ENCODE measurements at regions not wholly inside any gene's neighbourhood (a gene's known extent, or its start where the extent isn't known, plus 50 kb on each side); places are given as distances from the start of the nearest gene placed in this dataset.

- Histone ChIP-seq H3K4me1 (ENCODE audit: control insufficient read depth, extremely low read depth, insufficient read depth, low read length) (no peaks in the 10 kb centered on the region), H3K9ac (replicated peaks; ENCODE audit: extremely low read depth, insufficient read depth, low read length) (no peak overlapping the region), H3K9me1 (replicated peaks; ENCODE audit: control insufficient read depth, extremely low read depth, insufficient read depth, low read length) (no peaks in the 10 kb centered on the region), H2AFZ (ENCODE audit: low read depth, low read length) (no peak overlapping the region), H4K20me1 (replicated peaks; ENCODE audit: control insufficient read depth, extremely low read depth, insufficient read depth, low read length) (no peaks in the 10 kb centered on the region), H3K4me3 (replicated peaks in 1 of 3; ENCODE audit: insufficient read depth in 1 of 3, low read depth in 1 of 3, low read length in 3 of 3) (no peak overlapping the region), H3K36me3 (ENCODE audit: control insufficient read depth in 2 of 2, extremely low read depth in 1 of 2, insufficient read depth in 2 of 2, low read length in 2 of 2) (no peaks in the 10 kb centered on the region), H3K4me2 (ENCODE audit: insufficient read depth, low read length) (no peak overlapping the region), H3K9me3 (replicated peaks; ENCODE audit: control insufficient read depth, insufficient read depth, low read length) (no peaks in the 10 kb centered on the region), H3K27me3 (ENCODE audit: control insufficient read depth in 2 of 2, insufficient read depth in 2 of 2, low read length in 2 of 2) (no peaks in the 10 kb centered on the region), H3K27ac (ENCODE audit: insufficient read depth, low read depth, low read length) (no peak overlapping the region), H3K79me2 (ENCODE audit: control insufficient read depth, insufficient read depth, low read length) (no peaks in the 10 kb centered on the region)
- FAIRE-seq (no peak), DNase-seq (ENCODE audit: low read depth, low spot score) (no peak)
- intact Hi-C loops (cut with micrococcal nuclease) (no loop called here), dilution Hi-C loops (cut with MboI; ENCODE audit: extremely low pct_ligation_motif_present, low sequenced_read_pairs) (no loop called here)
- POLR2A ChIA-PET, result no interaction called here
- BruUV-seq (replicated peaks), result no TSS peak
- TF ChIP-seq MYC (IDR thresholded peaks at IDR 0.05; ENCODE audit: low read depth, low read length), result no peak
- TF ChIP-seq CTCF (IDR thresholded peaks at IDR 0.05; ENCODE audit: extremely low read depth in 1 of 2, insufficient read depth in 1 of 2, low read depth in 1 of 2, low read length in 2 of 2), result no peak
- no peak for TF ChIP-seq GATA2 (IDR thresholded peaks at IDR 0.05; ENCODE audit: insufficient read depth, insufficient read length, low read depth, low read length)
- TF ChIP-seq POLR2A (IDR thresholded peaks at IDR 0.05; ENCODE audit: low read depth, low read length), result no peak
- no peak for TF ChIP-seq POLR2AphosphoS5 (IDR thresholded peaks at IDR 0.05; ENCODE audit: insufficient read depth, low read depth, low read length)
- CTCF ChIA-PET, result no interaction called here
Observed at GRCh38 chr10:9561821-9562505, 1455.7 kb upstream of the CELF2 start.

GRCh38 chr10:9577746-9578145 lies 1439.9 kb upstream of the CELF2 start:
- peak; percentile 2 for DNase-seq (ENCODE audit: low read depth, low spot score)
- BruUV-seq (replicated peaks), result no TSS peak
- no peaks in the 10 kb centered on the region for H3K9me1 ChIP-seq (replicated peaks; ENCODE audit: control insufficient read depth, extremely low read depth, insufficient read depth, low read length)
- no peaks in the 10 kb centered on the region for H3K4me1 ChIP-seq (ENCODE audit: control insufficient read depth, extremely low read depth, insufficient read depth, low read length)
- intact Hi-C loops (cut with micrococcal nuclease) (no loop called here), dilution Hi-C loops (cut with MboI; ENCODE audit: extremely low pct_ligation_motif_present, low sequenced_read_pairs) (no loop called here)
- no peaks in the 10 kb centered on the region for H3K9me3 ChIP-seq (replicated peaks; ENCODE audit: control insufficient read depth, insufficient read depth, low read length)
- H3K36me3 ChIP-seq (ENCODE audit: control insufficient read depth in 2 of 2, extremely low read depth in 1 of 2, insufficient read depth in 2 of 2, low read length in 2 of 2), result no peaks in the 10 kb centered on the region
- no peaks in the 10 kb centered on the region for H3K79me2 ChIP-seq (ENCODE audit: control insufficient read depth, insufficient read depth, low read length)
- no peaks in the 10 kb centered on the region for H4K20me1 ChIP-seq (replicated peaks; ENCODE audit: control insufficient read depth, extremely low read depth, insufficient read depth, low read length)
- FAIRE-seq, result no peak
- no peak overlapping the region for H2AFZ ChIP-seq (ENCODE audit: low read depth, low read length)
- H3K4me2 ChIP-seq (ENCODE audit: insufficient read depth, low read length), result no peak overlapping the region
- POLR2A ChIA-PET, result no interaction called here
- TF ChIP-seq POLR2A (IDR thresholded peaks at IDR 0.05; ENCODE audit: low read depth, low read length) (no peak), CTCF (IDR thresholded peaks at IDR 0.05; ENCODE audit: extremely low read depth in 1 of 2, insufficient read depth in 1 of 2, low read depth in 1 of 2, low read length in 2 of 2) (no peak), MAX (IDR thresholded peaks at IDR 0.05; ENCODE audit: insufficient read depth, insufficient read length) (no peak), MYC (IDR thresholded peaks at IDR 0.05; ENCODE audit: low read depth, low read length) (no peak)
- H3K9ac ChIP-seq (replicated peaks; ENCODE audit: extremely low read depth, insufficient read depth, low read length), result no peak overlapping the region
- H3K27me3 ChIP-seq (ENCODE audit: control insufficient read depth in 2 of 2, insufficient read depth in 2 of 2, low read length in 2 of 2), result no peaks in the 10 kb centered on the region
- CTCF ChIA-PET, result no interaction called here
- H3K27ac ChIP-seq (ENCODE audit: insufficient read depth, low read depth, low read length), result no peak overlapping the region
- H3K4me3 ChIP-seq (replicated peaks in 1 of 3; ENCODE audit: insufficient read depth in 1 of 3, low read depth in 1 of 3, low read length in 3 of 3), result no peak overlapping the region

Data from endothelial cell of umbilical vein (primary cell).